ENCODE measurements at regions not wholly inside any gene's neighbourhood (a gene's known extent, or its start where the extent isn't known, plus 50 kb on each side); places are given as distances from the start of the nearest gene placed in this dataset.

GRCh38 chr6:170006900-170007467 lies 255.6 kb downstream of the ERMARD start:
- Histone ChIP-seq H3K4me1 (peaks cover 0 to 17% of the 10 kb centered on the region in 2 donors), H3K27ac (no peak overlapping the region), H3K9me3 (peaks cover 0 to 11% of the 10 kb centered on the region in 2 donors), H3K36me3 (no peaks in the 10 kb centered on the region), H3K4me3 (no peak overlapping the region), H3K27me3 (no peaks in the 10 kb centered on the region)
- no peak for TF ChIP-seq CTCF (IDR thresholded peaks at IDR 0.05)
- no peak for DNase-seq (ENCODE audit: low spot score)

GRCh38 chr6:170006071-170006899 lies 254.9 kb downstream of the ERMARD start:
- H3K27ac ChIP-seq: no peak overlapping the region

GRCh38 chr6:170005665-170006064 lies 254.2 kb downstream of the ERMARD start:
- no peak for TF ChIP-seq CTCF (IDR thresholded peaks at IDR 0.05)
- no peak for DNase-seq (ENCODE audit: low spot score)

More at GRCh38 chr6:170006071-170006899, 254.9 kb downstream of the ERMARD start:
- no peak overlapping the region for H3K4me3 ChIP-seq
- peaks cover 0 to 10% of the 10 kb centered on the region in 2 donors for H3K4me1 ChIP-seq
- no peaks in the 10 kb centered on the region for H3K27me3 ChIP-seq
- no peak for DNase-seq (ENCODE audit: low spot score)
- H3K36me3 ChIP-seq: no peaks in the 10 kb centered on the region
- no peak for TF ChIP-seq CTCF (IDR thresholded peaks at IDR 0.05)
- peaks cover 0 to 11% of the 10 kb centered on the region in 2 donors for H3K9me3 ChIP-seq

GRCh38 chr6:170004585-170005210 lies 253.3 kb downstream of the ERMARD start:
- Histone ChIP-seq H3K9me3 (peaks cover 0 to 11% of the 10 kb centered on the region in 2 donors), H3K27me3 (no peaks in the 10 kb centered on the region), H3K27ac (no peak overlapping the region), H3K4me1 (no peaks in the 10 kb centered on the region), H3K4me3 (no peak overlapping the region), H3K36me3 (no peaks in the 10 kb centered on the region)
- TF ChIP-seq CTCF (IDR thresholded peaks at IDR 0.05): no peak
- no peak for DNase-seq (ENCODE audit: low spot score)

More at GRCh38 chr6:170005665-170006064, 254.2 kb downstream of the ERMARD start:
- Histone ChIP-seq H3K36me3 (no peaks in the 10 kb centered on the region), H3K9me3 (peaks cover 0 to 11% of the 10 kb centered on the region in 2 donors), H3K4me3 (no peak overlapping the region), H3K27ac (no peak overlapping the region), H3K27me3 (no peaks in the 10 kb centered on the region), H3K4me1 (peaks cover 0 to 4% of the 10 kb centered on the region in 2 donors)

- DNase-seq (ENCODE audit: low spot score): no peak
- Histone ChIP-seq H3K4me3 (no peak overlapping the region), H3K27ac (no peak overlapping the region), H3K9me3 (peaks cover 0 to 11% of the 10 kb centered on the region in 2 donors), H3K36me3 (no peaks in the 10 kb centered on the region), H3K27me3 (no peaks in the 10 kb centered on the region), H3K4me1 (no peaks in the 10 kb centered on the region)
- TF ChIP-seq CTCF (IDR thresholded peaks at IDR 0.05): no peak
These were observed 252.2 kb downstream of the ERMARD start for GRCh38 chr6:170003451-170004160.
